GM10266 (cell line): ENCODE measurements at regions not wholly inside any gene's neighbourhood (a gene's known extent, or its start where the extent isn't known, plus 50 kb on each side); places are given as distances from the start of the nearest gene placed in this dataset.
"Not testable (repeated sequence)": the region's sequence is repeated elsewhere in the genome, so short reads cannot be mapped to it uniquely, and the experiment has no call there.

Experiments used
- DNase-seq: peaks from one replicate; pipeline ENCODE4 v3.0.0; 2012; ENCODE audit errors: extremely low spot score
- CTCF ChIP-seq: IDR thresholded peaks from 2 replicates; pipeline ENCODE4 v1.5.1; 2012; ENCODE audit warnings: mild to moderate bottlenecking, low read depth; ENCODE audit not compliant: control insufficient read depth, insufficient read depth; ENCODE audit errors: missing control alignments

- TF ChIP-seq CTCF: no peak
Observed at GRCh38 chr2:105671156-105671555, 73.6 kb upstream of the NCK2 start.

GRCh38 chr2:105669384-105669891, 75.3 kb upstream of the NCK2 start:
- DNase-seq: no peak
- no peak for TF ChIP-seq CTCF

More at GRCh38 chr2:105671156-105671555, 73.6 kb upstream of the NCK2 start:
- no peak for DNase-seq

GRCh38 chr2:105665480-105665879, 79.2 kb upstream of the NCK2 start:
- TF ChIP-seq CTCF: no peak
- no peak for DNase-seq

GRCh38 chr2:105660489-105660888, 84.2 kb upstream of the NCK2 start:
- TF ChIP-seq CTCF: no peak
- no peak for DNase-seq

GRCh38 chr2:105655723-105656606, 88.7 kb upstream of the NCK2 start:
- DNase-seq: not testable (repeated sequence)

GRCh38 chr2:105655244-105655643, 89.5 kb upstream of the NCK2 start:
- no peak for DNase-seq
- TF ChIP-seq CTCF: no peak

- no peak for TF ChIP-seq CTCF
- DNase-seq: no peak
Observed at GRCh38 chr2:105654474-105655004, 90.2 kb upstream of the NCK2 start.
